Small intestine (tissue), 7 donors: ENCODE measurements at regions not wholly inside any gene's neighbourhood (a gene's known extent, or its start where the extent isn't known, plus 50 kb on each side); places are given as distances from the start of the nearest gene placed in this dataset.

Experiments
- DNase-seq, 2 donors: peaks; one replicate each; pipeline versions ENCODE4 v3.0.0 to v3.0.0-alpha.2; 2013
- FAIRE-seq: peaks from 2 replicates; lab custom pipeline; 2012; peaks lifted over from hg19 to GRCh38; lab: Jason Lieb, UNC
- H3K27ac ChIP-seq, 3 donors: one replicate each; pipeline ENCODE4 v1.5.1; 2013; ENCODE audit warnings: low read length in 2 of 3, mild to moderate bottlenecking in 2 of 3, control low read depth in 1 of 3, inconsistent platforms in 1 of 3, low read depth in 1 of 3, moderate library complexity in 1 of 3
- H3K27me3 ChIP-seq, 3 donors: one replicate each; pipeline ENCODE4 v1.6.1; 2013; ENCODE audit warnings: low read length in 3 of 3, inconsistent platforms in 1 of 3; ENCODE audit not compliant: control insufficient read depth in 3 of 3, insufficient read depth in 3 of 3
- H3K36me3 ChIP-seq, 3 donors: one replicate each; pipeline ENCODE4 v1.6.1; 2013; ENCODE audit warnings: low read length in 3 of 3, inconsistent platforms in 1 of 3, low read depth in 1 of 3, mild to moderate bottlenecking in 1 of 3, moderate library complexity in 1 of 3; ENCODE audit not compliant: control insufficient read depth in 3 of 3, insufficient read depth in 2 of 3
- H3K4me1 ChIP-seq, 3 donors: one replicate each; pipeline ENCODE4 v1.6.1; 2013; ENCODE audit warnings: low read length in 2 of 3, inconsistent platforms in 1 of 3, low read depth in 1 of 3, mild to moderate bottlenecking in 1 of 3, moderate library complexity in 1 of 3; ENCODE audit not compliant: control insufficient read depth in 3 of 3, insufficient read depth in 2 of 3
- H3K4me3 ChIP-seq, 3 donors: one replicate each; pipeline ENCODE4 v1.5.1; 2013; ENCODE audit warnings: low read length in 3 of 3, control low read depth in 1 of 3, inconsistent platforms in 1 of 3, low read depth in 1 of 3, mild to moderate bottlenecking in 1 of 3, moderate library complexity in 1 of 3
- H3K9me3 ChIP-seq, 2 donors: one replicate each; pipeline ENCODE4 v1.6.1; 2013; ENCODE audit warnings: low read depth in 1 of 2, low read length in 1 of 2; ENCODE audit not compliant: control insufficient read depth in 2 of 2, insufficient read depth in 1 of 2
- WGBS, 3 donors: extraction: QIAGEN DNeasy Blood & Tissue Kit; methylation state at CpG; one replicate each; pipeline ENCODE4 v1.1.7; 2013; 5-methylcytosine and 5-hydroxymethylcytosine counted together
- donor health status: healthy with polysubstance abuse.
- donor health status: control.
- donor health status: control.
- donor health status: Bipolar disorder and iron deficiency.
- donor health status: healthy.

GRCh38 chr3:127472506-127472905, 118.0 kb downstream of the TPRA1 start:
- H3K36me3 ChIP-seq = no peaks in the 10 kb centered on the region
- H3K9me3 ChIP-seq = peaks cover 0 to 8% of the 10 kb centered on the region in 2 donors
- no peak overlapping the region for H3K27ac ChIP-seq
- H3K27me3 ChIP-seq = no peaks in the 10 kb centered on the region
- FAIRE-seq = no peak
- H3K4me3 ChIP-seq = no peak overlapping the region
- WGBS, 3 donors = 79 to 84% (median 81%) methylated on average over 11 of the region's 11 CpGs
- peaks cover 0 to 6% (median 0%) of the 10 kb centered on the region in 3 donors for H3K4me1 ChIP-seq
- no peak for DNase-seq

GRCh38 chr3:127471142-127471541, 119.4 kb downstream of the TPRA1 start:
- H3K4me1 ChIP-seq = peaks cover 0 to 6% (median 0%) of the 10 kb centered on the region in 3 donors
- H3K9me3 ChIP-seq = peaks cover 0 to 8% of the 10 kb centered on the region in 2 donors
- FAIRE-seq = no peak
- no peak for DNase-seq
- 48 to 76% (median 58%) methylated on average over 5 of the region's 5 CpGs for WGBS, 3 donors
- H3K27ac ChIP-seq = no peak overlapping the region
- H3K36me3 ChIP-seq = no peaks in the 10 kb centered on the region
- H3K27me3 ChIP-seq = no peaks in the 10 kb centered on the region
- H3K4me3 ChIP-seq = no peak overlapping the region

- H3K9me3 ChIP-seq = peaks cover 0 to 8% of the 10 kb centered on the region in 2 donors
- peaks cover 0 to 6% (median 0%) of the 10 kb centered on the region in 3 donors for H3K4me1 ChIP-seq
- DNase-seq (no peak), FAIRE-seq (no peak)
- H3K27me3 ChIP-seq = no peaks in the 10 kb centered on the region
- no peak overlapping the region for H3K4me3 ChIP-seq
- H3K27ac ChIP-seq = no peak overlapping the region
- WGBS, 3 donors = 73 to 80% (median 78%) methylated on average over 9 of the region's 9 CpGs
- H3K36me3 ChIP-seq = no peaks in the 10 kb centered on the region
These were observed 120.8 kb downstream of the TPRA1 start for GRCh38 chr3:127469760-127470159.

- WGBS, 3 donors = 60 to 77% (median 70%) methylated on average over 12 of the region's 12 CpGs
- H3K4me3 ChIP-seq = no peak overlapping the region
- H3K27me3 ChIP-seq = no peaks in the 10 kb centered on the region
- no peaks in the 10 kb centered on the region for H3K36me3 ChIP-seq
- no peak overlapping the region for H3K27ac ChIP-seq
- H3K4me1 ChIP-seq = no peaks in the 10 kb centered on the region
- DNase-seq (no peak), FAIRE-seq (no peak)
- peaks cover 0 to 8% of the 10 kb centered on the region in 2 donors for H3K9me3 ChIP-seq
These were observed 123.1 kb downstream of the TPRA1 start for GRCh38 chr3:127467391-127467790.

- H3K4me3 ChIP-seq = no peak overlapping the region
- H3K4me1 ChIP-seq = no peaks in the 10 kb centered on the region
- peaks cover 0 to 9% (median 0%) of the 10 kb centered on the region in 3 donors for H3K27me3 ChIP-seq
- peaks cover 0 to 8% of the 10 kb centered on the region in 2 donors for H3K9me3 ChIP-seq
- no peaks in the 10 kb centered on the region for H3K36me3 ChIP-seq
- FAIRE-seq (no peak), DNase-seq (peak in 1 of 2 donors; percentile 52)
- WGBS, 3 donors = 30 to 62% (median 30%) methylated on average over 7 of the region's 7 CpGs
- H3K27ac ChIP-seq = no peak overlapping the region
These were observed 125.9 kb downstream of the TPRA1 start for GRCh38 chr3:127464642-127465041.

- Histone ChIP-seq H3K9me3 (no peaks in the 10 kb centered on the region), H3K4me3 (no peak overlapping the region), H3K36me3 (no peaks in the 10 kb centered on the region), H3K27ac (no peak overlapping the region), H3K4me1 (peaks cover 0 to under 1% (median 0%) of the 10 kb centered on the region in 3 donors), H3K27me3 (peaks cover 3 to 31% (median 7%) of the 10 kb centered on the region in 3 donors)
- DNase-seq (no peak), FAIRE-seq (no peak)
- WGBS, 3 donors = 78 to 83% (median 78%) methylated on average over 8 of the region's 8 CpGs
These were observed 128.3 kb downstream of the TPRA1 start for GRCh38 chr3:127462111-127462655.

- no peak for FAIRE-seq
These were observed 129.1 kb downstream of the TPRA1 start for GRCh38 chr3:127461286-127461910.

GRCh38 chr3:127459891-127460290, 130.6 kb downstream of the TPRA1 start:
- peaks cover 3 to 53% (median 15%) of the 10 kb centered on the region in 3 donors for H3K27me3 ChIP-seq
- FAIRE-seq = no peak
- 42 to 56% (median 45%) methylated on average over 3 of the region's 3 CpGs for WGBS, 3 donors

More at GRCh38 chr3:127461286-127461910, 129.1 kb downstream of the TPRA1 start:
- Histone ChIP-seq H3K4me1 (peaks cover 0 to 2% (median 0%) of the 10 kb centered on the region in 3 donors), H3K4me3 (no peak overlapping the region), H3K27ac (no peak overlapping the region), H3K9me3 (no peaks in the 10 kb centered on the region), H3K36me3 (no peaks in the 10 kb centered on the region), H3K27me3 (peaks cover 3 to 39% (median 11%) of the 10 kb centered on the region in 3 donors)
- WGBS, 3 donors = 72 to 84% (median 76%) methylated on average over 10 of the region's 10 CpGs
- DNase-seq = no peak

More at GRCh38 chr3:127459891-127460290, 130.6 kb downstream of the TPRA1 start:
- DNase-seq = no peak
- no peaks in the 10 kb centered on the region for H3K9me3 ChIP-seq
- no peak overlapping the region for H3K4me3 ChIP-seq
- no peak overlapping the region for H3K27ac ChIP-seq
- no peaks in the 10 kb centered on the region for H3K36me3 ChIP-seq
- H3K4me1 ChIP-seq = peaks cover 0 to 2% (median 0%) of the 10 kb centered on the region in 3 donors
